ENCODE measurements at regions not wholly inside any gene's neighbourhood (a gene's known extent, or its start where the extent isn't known, plus 50 kb on each side); places are given as distances from the start of the nearest gene placed in this dataset.

GRCh38 chr3:111418391-111418790 lies 123.6 kb upstream of the CD96 start:
- Histone ChIP-seq H3K27me3 (ENCODE audit: insufficient read depth, low read length, poor library complexity, severe bottlenecking) (no peaks in the 10 kb centered on the region), H3K9ac (ENCODE audit: low read depth, low read length, poor library complexity, severe bottlenecking) (no peak overlapping the region), H4K20me1 (ENCODE audit: insufficient read depth, low read length, poor library complexity, severe bottlenecking) (no peaks in the 10 kb centered on the region), H3K9me2 (replicated peaks; ENCODE audit: low read depth, low read length) (no peaks in the 10 kb centered on the region), H3K4me1 (ENCODE audit: insufficient read depth, low read length, poor library complexity, severe bottlenecking) (no peaks in the 10 kb centered on the region), H3K4me3 (ENCODE audit: low read length, poor library complexity, severe bottlenecking) (no peak overlapping the region), H3K9me3 (ENCODE audit: insufficient read depth, low read depth, low read length) (no peaks in the 10 kb centered on the region), H3K4me2 (ENCODE audit: low read depth, low read length, poor library complexity, severe bottlenecking) (no peak overlapping the region), H2AFZ (ENCODE audit: low read length) (no peak overlapping the region), H3K36me3 (ENCODE audit: insufficient read depth, low read length) (no peaks in the 10 kb centered on the region), H3K79me2 (ENCODE audit: insufficient read depth, low read length) (no peaks in the 10 kb centered on the region), H3F3A (ENCODE audit: low read depth) (no peaks in the 10 kb centered on the region)
- TF ChIP-seq EZH2phosphoT487 (IDR thresholded peaks at IDR 0.05; ENCODE audit: borderline replicate concordance) (no peak), CTCF (conservative IDR thresholded peaks at IDR 0.05; ENCODE audit: low read length) (no peak)

DNA sequence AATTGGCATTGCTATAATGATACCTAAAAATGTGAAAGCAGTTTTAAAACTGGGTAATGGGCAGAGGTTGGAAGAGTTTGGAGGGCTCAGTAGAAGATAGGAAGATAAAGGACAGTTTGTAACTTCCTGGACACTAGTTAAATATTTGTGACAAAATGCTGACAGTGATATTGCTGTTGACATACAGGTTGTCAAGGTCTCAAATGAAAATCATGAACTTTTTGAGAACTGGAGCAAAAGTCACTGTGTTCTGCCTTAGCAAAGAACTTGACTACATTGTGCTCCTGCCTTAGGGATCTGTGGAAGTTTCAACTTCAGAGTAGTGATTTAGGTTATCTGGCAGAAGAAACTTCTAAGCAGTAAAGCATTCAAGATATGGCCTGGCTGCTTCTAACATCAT lies 113.7 kb upstream of the CD96 start:
- no peaks in the 10 kb centered on the region for H3K4me1 ChIP-seq (ENCODE audit: insufficient read depth, low read length, poor library complexity, severe bottlenecking)
- no peaks in the 10 kb centered on the region for H3K9me2 ChIP-seq (replicated peaks; ENCODE audit: low read depth, low read length)
- H3K36me3 ChIP-seq (ENCODE audit: insufficient read depth, low read length), result no peaks in the 10 kb centered on the region
- H3K27me3 ChIP-seq (ENCODE audit: insufficient read depth, low read length, poor library complexity, severe bottlenecking), result no peaks in the 10 kb centered on the region
- H3F3A ChIP-seq (ENCODE audit: low read depth), result no peaks in the 10 kb centered on the region
- no peaks in the 10 kb centered on the region for H4K20me1 ChIP-seq (ENCODE audit: insufficient read depth, low read length, poor library complexity, severe bottlenecking)
- no peak overlapping the region for H3K4me3 ChIP-seq (ENCODE audit: low read length, poor library complexity, severe bottlenecking)
- H3K4me2 ChIP-seq (ENCODE audit: low read depth, low read length, poor library complexity, severe bottlenecking), result no peak overlapping the region
- H2AFZ ChIP-seq (ENCODE audit: low read length), result no peak overlapping the region
- TF ChIP-seq EZH2phosphoT487 (IDR thresholded peaks at IDR 0.05; ENCODE audit: borderline replicate concordance) (no peak), CTCF (conservative IDR thresholded peaks at IDR 0.05; ENCODE audit: low read length) (no peak)
- H3K9me3 ChIP-seq (ENCODE audit: insufficient read depth, low read depth, low read length), result no peaks in the 10 kb centered on the region
- no peak overlapping the region for H3K9ac ChIP-seq (ENCODE audit: low read depth, low read length, poor library complexity, severe bottlenecking)
- no peaks in the 10 kb centered on the region for H3K79me2 ChIP-seq (ENCODE audit: insufficient read depth, low read length)

- Histone ChIP-seq H3K9me2 (replicated peaks; ENCODE audit: low read depth, low read length) (no peaks in the 10 kb centered on the region), H3K4me3 (ENCODE audit: low read length, poor library complexity, severe bottlenecking) (no peak overlapping the region), H3K9ac (ENCODE audit: low read depth, low read length, poor library complexity, severe bottlenecking) (no peak overlapping the region), H3K27me3 (ENCODE audit: insufficient read depth, low read length, poor library complexity, severe bottlenecking) (no peaks in the 10 kb centered on the region), H3K4me1 (ENCODE audit: insufficient read depth, low read length, poor library complexity, severe bottlenecking) (no peaks in the 10 kb centered on the region), H3F3A (ENCODE audit: low read depth) (no peaks in the 10 kb centered on the region), H3K79me2 (ENCODE audit: insufficient read depth, low read length) (no peaks in the 10 kb centered on the region), H3K36me3 (ENCODE audit: insufficient read depth, low read length) (no peaks in the 10 kb centered on the region), H3K9me3 (ENCODE audit: insufficient read depth, low read depth, low read length) (no peaks in the 10 kb centered on the region), H2AFZ (ENCODE audit: low read length) (no peak overlapping the region), H3K4me2 (ENCODE audit: low read depth, low read length, poor library complexity, severe bottlenecking) (no peak overlapping the region), H4K20me1 (ENCODE audit: insufficient read depth, low read length, poor library complexity, severe bottlenecking) (no peaks in the 10 kb centered on the region)
- no peak for TF ChIP-seq CTCF (conservative IDR thresholded peaks at IDR 0.05; ENCODE audit: low read length)
- TF ChIP-seq EZH2phosphoT487 (IDR thresholded peaks at IDR 0.05; ENCODE audit: borderline replicate concordance), result no peak
Measured at GRCh38 chr3:111434941-111435622, 106.9 kb upstream of the CD96 start.

Measured in Loucy (cell line).